GM12864 (cell line): ENCODE measurements at regions not wholly inside any gene's neighbourhood (a gene's known extent, or its start where the extent isn't known, plus 50 kb on each side); places are given as distances from the start of the nearest gene placed in this dataset.

Source experiments
- DNase-seq: peaks from one replicate; pipeline ENCODE4 v3.0.0-alpha.2; 2011; ENCODE audit warnings: low read depth
- H3K4me3 ChIP-seq: 2 replicates; pipeline ENCODE4 v1.5.1; 2011; ENCODE audit warnings: mild to moderate bottlenecking, low read depth, low read length, control low read depth
- TF ChIP-seq, protein P1 (sequence below): IDR thresholded peaks from 2 replicates; pipeline ENCODE4 v1.5.1; 2011; ENCODE audit warnings: low read depth, mild to moderate bottlenecking, moderate library complexity, low read length, control low read depth, inconsistent platforms; ENCODE audit errors: missing control alignments

DNA sequence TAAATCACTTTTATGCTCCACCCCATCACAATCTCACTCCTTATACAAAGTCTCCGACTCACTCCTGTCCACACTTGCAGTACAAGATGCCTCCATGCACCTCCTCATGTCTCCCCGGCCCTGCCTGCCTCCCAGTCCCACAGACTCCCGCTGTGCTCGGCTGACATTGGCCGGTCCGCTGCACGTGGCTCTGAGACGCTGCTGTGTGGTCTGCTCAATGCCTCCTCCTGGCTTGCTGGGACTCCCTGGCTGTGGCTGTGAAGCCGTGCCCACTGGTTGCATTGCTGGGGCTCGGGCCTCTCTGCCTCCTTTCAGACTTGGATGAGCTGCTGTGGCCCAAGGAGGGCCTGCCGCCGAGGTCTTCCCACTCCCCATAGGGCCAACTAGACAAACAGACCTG, 224.0 kb upstream of the B3GAT1 start:
- DNase-seq = no peak
- TF ChIP-seq, protein P1, sequence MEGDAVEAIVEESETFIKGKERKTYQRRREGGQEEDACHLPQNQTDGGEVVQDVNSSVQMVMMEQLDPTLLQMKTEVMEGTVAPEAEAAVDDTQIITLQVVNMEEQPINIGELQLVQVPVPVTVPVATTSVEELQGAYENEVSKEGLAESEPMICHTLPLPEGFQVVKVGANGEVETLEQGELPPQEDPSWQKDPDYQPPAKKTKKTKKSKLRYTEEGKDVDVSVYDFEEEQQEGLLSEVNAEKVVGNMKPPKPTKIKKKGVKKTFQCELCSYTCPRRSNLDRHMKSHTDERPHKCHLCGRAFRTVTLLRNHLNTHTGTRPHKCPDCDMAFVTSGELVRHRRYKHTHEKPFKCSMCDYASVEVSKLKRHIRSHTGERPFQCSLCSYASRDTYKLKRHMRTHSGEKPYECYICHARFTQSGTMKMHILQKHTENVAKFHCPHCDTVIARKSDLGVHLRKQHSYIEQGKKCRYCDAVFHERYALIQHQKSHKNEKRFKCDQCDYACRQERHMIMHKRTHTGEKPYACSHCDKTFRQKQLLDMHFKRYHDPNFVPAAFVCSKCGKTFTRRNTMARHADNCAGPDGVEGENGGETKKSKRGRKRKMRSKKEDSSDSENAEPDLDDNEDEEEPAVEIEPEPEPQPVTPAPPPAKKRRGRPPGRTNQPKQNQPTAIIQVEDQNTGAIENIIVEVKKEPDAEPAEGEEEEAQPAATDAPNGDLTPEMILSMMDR = no peak
- no peak overlapping the region for H3K4me3 ChIP-seq

DNA sequence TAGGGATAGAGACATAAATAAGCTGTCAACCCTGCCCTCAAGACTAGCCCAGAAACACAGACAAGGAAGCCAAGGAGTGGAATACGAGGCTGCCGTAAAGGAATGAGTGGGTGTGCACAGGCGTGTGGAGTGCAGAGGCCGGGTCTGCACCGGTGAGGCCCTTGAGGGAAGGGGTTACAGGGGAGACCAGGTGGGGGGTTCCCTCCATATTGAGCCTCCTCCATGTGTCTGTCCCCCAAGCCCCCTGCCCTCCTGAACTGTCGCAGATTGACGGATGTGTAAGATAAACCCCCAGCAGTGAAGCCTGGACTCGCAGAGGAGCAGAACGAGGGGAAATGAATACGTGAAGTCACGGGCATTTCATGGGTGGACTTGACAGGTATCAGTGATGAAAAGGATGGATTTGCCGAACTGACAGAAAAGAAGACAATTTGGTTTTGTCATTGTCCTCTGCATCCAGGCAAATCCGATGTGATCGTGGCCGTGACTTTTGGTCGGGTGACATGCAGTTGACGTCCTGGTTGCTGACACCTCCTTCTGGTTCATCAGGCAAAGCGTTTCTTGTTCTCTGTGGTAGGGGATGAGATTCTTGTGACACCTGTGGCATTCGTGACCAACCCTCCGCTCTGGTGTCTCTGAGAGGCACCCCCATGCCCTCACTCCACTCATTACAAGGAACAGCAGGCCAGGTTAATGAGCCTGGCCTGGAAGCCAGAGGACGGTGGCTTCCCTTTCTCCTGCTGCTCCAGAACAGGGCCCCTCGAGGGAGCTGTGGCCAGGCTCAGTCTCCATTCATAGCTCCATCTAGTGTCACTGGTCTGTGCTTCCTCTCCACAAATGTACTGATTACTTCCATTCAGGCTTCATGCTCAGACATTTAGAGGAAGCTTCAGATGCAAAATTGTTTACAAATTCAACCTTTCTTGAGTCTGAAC, 223.1 kb upstream of the B3GAT1 start:
- no peak overlapping the region for H3K4me3 ChIP-seq
- TF ChIP-seq, protein P1 = no peak
- no peak for DNase-seq

DNA sequence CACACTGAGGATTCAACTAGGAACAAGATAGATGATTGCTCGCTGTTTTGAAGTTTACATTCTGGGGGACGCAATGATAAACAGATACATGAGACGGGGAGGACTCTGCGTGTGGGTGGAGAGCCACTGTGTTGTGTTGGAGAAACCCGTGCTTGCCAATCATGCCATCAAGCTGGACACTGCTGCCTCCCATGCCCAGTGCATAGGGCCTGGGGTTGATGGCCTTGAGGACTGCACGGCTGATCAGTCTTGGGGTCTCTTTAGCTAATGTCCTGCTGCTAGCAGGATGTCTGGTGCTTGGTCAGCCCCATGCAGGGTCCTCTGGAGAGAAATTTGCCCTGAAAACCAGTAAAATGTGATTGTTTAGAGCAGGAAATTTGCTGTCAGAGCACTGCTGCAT, 221.2 kb upstream of the B3GAT1 start:
- TF ChIP-seq, protein P1 = no peak
- DNase-seq = no peak
- no peak overlapping the region for H3K4me3 ChIP-seq

GRCh38 chr11:134632347-134633119, 220.5 kb upstream of the B3GAT1 start:
- H3K4me3 ChIP-seq = no peak overlapping the region
- no peak for DNase-seq
- TF ChIP-seq, protein P1 = no peak

GRCh38 chr11:134630861-134631260, 218.8 kb upstream of the B3GAT1 start:
- DNase-seq = no peak
- TF ChIP-seq, protein P1 = no peak
- H3K4me3 ChIP-seq = no peak overlapping the region

- TF ChIP-seq, protein P1 = no peak
- DNase-seq = no peak
These were observed 216.4 kb upstream of the B3GAT1 start for GRCh38 chr11:134628426-134628825.

More at GRCh38 chr11:134628426-134628825, 216.4 kb upstream of the B3GAT1 start:
- H3K4me3 ChIP-seq = no peak overlapping the region
